ENCODE measurements at regions not wholly inside any gene's neighbourhood (a gene's known extent, or its start where the extent isn't known, plus 50 kb on each side); places are given as distances from the start of the nearest gene placed in this dataset.
A peak's percentile ranks its signal among the peaks of the same experiment; 100 is the strongest.

DNA sequence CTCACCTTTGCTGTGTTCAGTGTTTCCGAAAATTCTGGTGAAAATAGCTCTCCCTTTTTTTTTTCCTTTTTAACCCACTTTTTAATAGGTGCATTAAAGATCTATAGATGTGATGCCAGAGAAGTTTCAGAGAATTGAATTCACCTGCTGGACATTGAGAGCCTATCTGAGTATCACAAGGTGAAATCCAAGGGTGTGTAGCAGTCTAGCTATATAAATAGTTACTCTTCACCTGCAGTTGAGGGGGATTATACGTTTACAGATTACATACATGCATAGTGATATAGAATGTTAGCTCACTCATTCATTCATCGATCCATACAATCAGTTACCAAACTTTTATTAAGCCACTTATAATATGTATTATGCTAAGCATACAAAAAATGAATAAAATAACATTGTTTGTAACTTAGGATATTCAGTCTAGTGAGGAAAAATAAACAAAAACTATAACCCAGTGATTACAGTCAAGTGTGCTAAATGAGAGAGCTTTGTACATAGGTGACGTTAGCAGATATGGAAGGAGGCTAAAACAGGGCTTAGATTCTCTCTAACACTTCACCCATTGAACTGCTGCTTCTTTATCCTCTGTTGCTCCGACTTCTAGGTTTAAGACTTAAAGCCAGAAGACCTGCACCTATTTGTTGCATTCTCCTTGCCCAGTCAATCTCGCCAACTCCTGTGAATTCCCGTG lies 769.0 kb downstream of the STIM2 start:
- Mint-ChIP-seq H3K27me3 (ENCODE audit: insufficient read depth) (no peaks in the 10 kb centered on the region), H3K27ac (no peak overlapping the region), H3K36me3 (ENCODE audit: low read depth) (no peaks in the 10 kb centered on the region), H3K4me1 (ENCODE audit: low read depth) (no peaks in the 10 kb centered on the region), H3K9me3 (no peaks in the 10 kb centered on the region), H3K4me3 (no peak overlapping the region)
- intact Hi-C loops (cut with micrococcal nuclease) = no loop called here
- DNase-seq (ENCODE audit: low spot score) = no peak

DNA sequence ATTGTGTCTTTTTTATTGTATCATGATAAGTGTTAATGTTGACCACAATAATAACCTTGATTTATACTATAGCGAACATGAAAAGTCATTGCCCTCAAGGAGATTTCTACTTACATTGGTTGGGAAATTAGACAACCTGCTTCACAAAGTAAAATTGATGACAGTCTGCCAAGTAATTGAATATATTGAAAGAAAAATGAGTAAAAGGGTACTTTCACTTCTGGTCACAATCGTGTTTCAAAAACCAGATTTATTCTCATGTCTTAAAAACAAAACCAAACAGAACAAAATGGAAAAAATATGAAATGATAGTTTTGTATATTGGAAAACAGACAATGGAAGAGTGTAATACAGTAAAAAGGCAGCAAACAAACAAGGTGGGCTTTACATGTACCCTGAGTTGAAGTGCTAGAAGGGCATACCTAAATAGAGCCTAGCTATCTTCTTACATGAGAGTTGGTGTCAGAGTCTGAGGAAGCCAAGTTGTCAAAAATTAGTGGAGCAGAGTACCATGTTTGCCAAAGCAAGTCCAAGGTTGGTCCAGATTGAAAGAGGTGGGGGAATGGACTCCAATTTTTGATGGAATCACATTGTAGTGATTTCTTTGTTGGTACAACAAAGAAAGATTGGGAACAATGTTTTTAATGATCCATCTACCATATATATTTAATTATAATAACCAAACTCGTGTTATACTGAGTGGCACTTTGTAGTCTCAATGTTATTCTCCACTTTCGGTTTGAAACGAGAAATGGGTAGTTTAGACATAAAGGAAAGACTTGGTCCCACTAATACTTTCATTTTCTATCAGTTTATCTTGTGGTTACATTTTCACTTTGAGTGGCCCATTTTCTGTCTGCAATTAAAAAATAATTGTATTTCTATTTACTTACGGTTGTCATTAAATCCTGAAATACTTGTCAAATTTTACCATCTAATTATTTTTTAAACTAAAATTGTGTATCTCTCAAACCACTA lies 775.6 kb downstream of the STIM2 start:
- Mint-ChIP-seq H3K9me3 (no peaks in the 10 kb centered on the region), H3K4me1 (ENCODE audit: low read depth) (no peaks in the 10 kb centered on the region), H3K4me3 (no peak overlapping the region), H3K36me3 (ENCODE audit: low read depth) (no peaks in the 10 kb centered on the region), H3K27ac (no peak overlapping the region), H3K27me3 (ENCODE audit: insufficient read depth) (no peaks in the 10 kb centered on the region)
- intact Hi-C loops (cut with micrococcal nuclease) = no loop called here
- no peak for DNase-seq (ENCODE audit: low spot score)

DNA sequence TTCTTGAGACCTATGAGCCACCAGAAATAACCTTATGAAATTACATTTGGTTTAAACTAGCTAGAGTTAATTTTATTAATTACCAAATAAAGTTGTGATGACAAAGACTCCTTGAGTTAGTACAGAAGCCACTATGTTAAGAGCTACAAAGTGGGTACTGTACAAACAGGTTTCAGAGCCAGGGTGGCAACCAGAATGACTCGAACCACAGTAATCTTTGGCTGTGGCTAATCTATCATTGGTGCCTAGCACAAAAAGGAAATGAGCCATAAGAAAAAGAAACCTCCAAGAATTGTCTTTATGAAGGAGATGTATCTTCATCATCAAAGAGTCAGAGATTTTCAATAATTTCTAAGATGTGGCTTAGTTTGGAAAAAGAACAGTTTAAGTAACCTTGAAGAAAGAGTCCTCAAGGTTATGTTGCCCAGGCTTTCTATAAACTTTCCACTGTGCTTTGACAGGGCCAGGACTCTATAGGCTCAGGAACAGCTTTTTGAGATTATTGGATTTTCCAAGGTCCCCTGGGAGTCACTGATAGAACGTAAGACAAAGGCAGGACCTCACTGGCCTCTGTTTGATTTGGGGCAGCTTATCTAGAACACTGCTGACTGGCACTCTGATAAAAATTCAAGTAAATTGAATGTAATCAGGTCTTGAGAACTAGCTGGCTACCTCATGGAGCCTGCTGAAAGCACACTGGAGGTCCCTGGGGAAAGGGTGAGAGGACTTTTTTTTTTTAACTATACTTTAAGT lies 777.7 kb downstream of the STIM2 start:
- no peak overlapping the region for H3K4me3 Mint-ChIP-seq
- intact Hi-C loops (cut with micrococcal nuclease) = no loop called here
- H3K9me3 Mint-ChIP-seq = no peaks in the 10 kb centered on the region
- DNase-seq (ENCODE audit: low spot score) = no peak
- no peak overlapping the region for H3K27ac Mint-ChIP-seq
- no peaks in the 10 kb centered on the region for H3K4me1 Mint-ChIP-seq (ENCODE audit: low read depth)
- no peaks in the 10 kb centered on the region for H3K27me3 Mint-ChIP-seq (ENCODE audit: insufficient read depth)
- no peaks in the 10 kb centered on the region for H3K36me3 Mint-ChIP-seq (ENCODE audit: low read depth)

DNA sequence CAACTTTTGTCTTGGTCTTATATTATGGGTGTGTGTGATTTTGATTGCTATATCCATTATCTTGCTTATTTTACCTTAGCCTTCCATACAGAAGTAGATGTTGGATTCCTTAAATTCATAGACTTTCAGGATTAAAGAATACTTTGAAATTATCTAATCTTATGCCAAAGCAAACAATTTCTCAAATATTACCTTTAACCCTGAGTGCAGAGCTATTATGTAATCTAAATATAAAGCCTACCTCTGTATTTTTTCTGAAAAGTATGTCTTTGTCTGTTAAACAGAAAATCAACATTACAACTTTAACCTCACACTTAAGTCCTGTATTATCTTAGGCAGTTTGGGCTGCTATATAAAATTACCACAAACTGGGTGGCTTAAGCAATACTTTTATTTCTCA lies 782.5 kb downstream of the STIM2 start:
- Mint-ChIP-seq H3K27ac (no peak overlapping the region), H3K36me3 (ENCODE audit: low read depth) (no peaks in the 10 kb centered on the region), H3K9me3 (no peaks in the 10 kb centered on the region), H3K4me3 (no peak overlapping the region), H3K4me1 (ENCODE audit: low read depth) (no peaks in the 10 kb centered on the region), H3K27me3 (ENCODE audit: insufficient read depth) (no peaks in the 10 kb centered on the region)
- intact Hi-C loops (cut with micrococcal nuclease) = no loop called here
- DNase-seq (ENCODE audit: low spot score) = no peak

DNA sequence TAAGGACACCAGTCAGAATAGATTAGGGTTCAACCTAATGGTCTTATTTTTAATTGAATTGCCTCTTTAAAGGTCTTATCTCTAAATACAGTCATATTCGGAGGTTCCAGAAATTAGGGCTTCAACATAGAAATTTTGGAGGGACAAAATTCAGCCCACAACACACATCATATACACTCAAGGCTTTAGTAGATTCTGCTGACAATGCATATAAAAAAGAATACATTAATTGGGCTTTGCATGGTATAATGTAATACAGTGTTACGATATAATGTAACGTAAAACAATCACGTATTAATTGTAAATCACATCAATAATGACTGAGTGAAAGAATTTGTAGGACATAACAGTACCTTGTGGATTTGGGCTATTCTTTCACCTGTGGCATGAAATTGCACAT lies 787.8 kb downstream of the STIM2 start:
- Mint-ChIP-seq H3K27ac (no peak overlapping the region), H3K36me3 (ENCODE audit: low read depth) (no peaks in the 10 kb centered on the region), H3K4me1 (ENCODE audit: low read depth) (no peaks in the 10 kb centered on the region), H3K9me3 (no peaks in the 10 kb centered on the region), H3K27me3 (ENCODE audit: insufficient read depth) (no peaks in the 10 kb centered on the region), H3K4me3 (no peak overlapping the region)
- no peak for DNase-seq (ENCODE audit: low spot score)
- intact Hi-C loops (cut with micrococcal nuclease) = no loop called here

DNA sequence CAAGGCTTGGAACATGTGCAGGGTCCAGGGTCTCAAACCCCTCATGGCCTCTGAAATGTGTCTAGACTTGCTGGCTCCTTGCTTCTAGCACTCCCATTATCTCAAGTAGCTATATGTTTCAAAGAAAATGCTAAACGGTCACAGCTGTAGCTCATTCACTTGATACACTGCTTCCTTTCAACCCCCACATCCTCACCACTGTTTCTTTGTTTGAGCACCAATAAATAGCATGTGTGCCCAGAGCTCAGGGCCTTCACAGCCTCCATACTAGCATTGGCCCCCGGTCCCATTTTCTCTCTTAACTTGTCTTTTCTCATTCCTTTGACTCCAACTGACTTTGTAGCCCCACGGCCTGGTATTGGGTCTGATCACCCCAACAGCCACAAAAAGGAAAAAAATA lies 801.8 kb downstream of the STIM2 start:
- Mint-ChIP-seq H3K36me3 (ENCODE audit: low read depth) (no peaks in the 10 kb centered on the region), H3K27ac (no peak overlapping the region), H3K9me3 (no peaks in the 10 kb centered on the region), H3K4me1 (ENCODE audit: low read depth) (no peaks in the 10 kb centered on the region), H3K27me3 (ENCODE audit: insufficient read depth) (no peaks in the 10 kb centered on the region), H3K4me3 (no peak overlapping the region)
- intact Hi-C loops (cut with micrococcal nuclease) = no loop called here
- no peak for DNase-seq (ENCODE audit: low spot score)

DNA sequence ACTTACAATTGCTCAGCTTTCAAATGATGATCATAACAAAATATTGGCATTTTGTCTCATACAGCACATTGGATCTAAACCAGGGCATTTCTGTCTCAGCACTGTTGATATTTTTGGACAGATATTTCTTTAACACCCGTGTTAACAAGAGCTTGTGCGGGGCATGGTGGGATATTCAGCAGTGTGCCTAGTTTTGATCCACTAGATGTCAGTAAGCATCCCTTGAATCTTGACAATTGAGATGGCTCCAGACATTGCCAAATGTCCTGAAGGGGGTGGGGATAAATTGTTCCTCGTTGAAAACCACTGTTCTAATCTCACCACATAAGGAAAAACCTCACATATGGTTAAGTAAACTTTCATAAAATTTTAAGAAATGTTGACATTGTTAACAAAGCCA lies 806.3 kb downstream of the STIM2 start:
- H3K9me3 Mint-ChIP-seq = no peaks in the 10 kb centered on the region
- H3K36me3 Mint-ChIP-seq (ENCODE audit: low read depth) = no peaks in the 10 kb centered on the region
- H3K4me3 Mint-ChIP-seq = no peak overlapping the region
- no peak for DNase-seq (ENCODE audit: low spot score)
- no peak overlapping the region for H3K27ac Mint-ChIP-seq
- H3K27me3 Mint-ChIP-seq (ENCODE audit: insufficient read depth) = no peaks in the 10 kb centered on the region
- intact Hi-C loops (cut with micrococcal nuclease) = no loop called here
- H3K4me1 Mint-ChIP-seq (ENCODE audit: low read depth) = no peaks in the 10 kb centered on the region

DNA sequence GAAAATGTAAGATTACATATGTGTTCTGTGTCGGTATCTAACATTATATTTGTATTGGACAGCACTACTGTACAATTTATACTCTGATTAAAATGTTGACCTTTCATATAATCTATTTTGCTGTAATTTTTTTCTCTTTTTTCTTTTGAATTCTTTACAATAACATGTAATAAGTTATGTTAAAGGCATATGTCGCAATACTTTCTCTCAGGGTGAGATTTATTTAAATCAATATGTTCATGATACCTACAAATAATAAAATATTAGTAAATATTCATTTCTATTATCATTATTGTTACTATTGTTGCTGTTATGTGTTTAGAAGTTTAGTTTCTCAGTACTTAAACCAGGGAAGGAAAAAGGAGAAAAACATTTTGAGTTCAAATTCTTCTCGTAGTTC lies 807.4 kb downstream of the STIM2 start:
- Mint-ChIP-seq H3K4me1 (ENCODE audit: low read depth) (no peaks in the 10 kb centered on the region), H3K27ac (no peak overlapping the region), H3K4me3 (no peak overlapping the region), H3K36me3 (ENCODE audit: low read depth) (no peaks in the 10 kb centered on the region), H3K27me3 (ENCODE audit: insufficient read depth) (no peaks in the 10 kb centered on the region), H3K9me3 (no peaks in the 10 kb centered on the region)
- intact Hi-C loops (cut with micrococcal nuclease) = no loop called here
- no peak for DNase-seq (ENCODE audit: low spot score)

DNA sequence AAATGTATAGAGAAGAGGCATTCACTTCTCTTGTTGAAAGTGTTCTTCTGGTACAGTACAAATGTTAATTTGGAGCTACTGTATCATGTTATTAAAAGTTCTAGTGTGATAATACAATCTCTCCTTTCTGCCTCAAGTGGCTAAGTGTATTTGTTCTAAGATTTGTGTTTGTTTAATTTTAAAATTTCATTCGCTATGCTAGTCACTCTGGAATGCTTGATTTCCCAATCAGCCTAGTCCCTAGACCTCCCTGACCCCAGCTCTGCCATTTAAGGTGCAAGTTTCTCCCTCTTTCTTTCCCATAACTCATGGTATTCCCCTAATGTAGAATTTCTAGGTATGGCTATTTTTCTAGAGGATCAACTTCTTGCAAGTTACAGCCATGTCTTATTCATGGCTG lies 817.4 kb downstream of the STIM2 start:
- Mint-ChIP-seq H3K4me3 (no peak overlapping the region), H3K27ac (no peak overlapping the region), H3K27me3 (ENCODE audit: insufficient read depth) (no peaks in the 10 kb centered on the region), H3K36me3 (ENCODE audit: low read depth) (no peaks in the 10 kb centered on the region), H3K4me1 (ENCODE audit: low read depth) (no peaks in the 10 kb centered on the region), H3K9me3 (no peaks in the 10 kb centered on the region)
- intact Hi-C loops (cut with micrococcal nuclease) = no loop called here
- DNase-seq (ENCODE audit: low spot score) = no peak

DNA sequence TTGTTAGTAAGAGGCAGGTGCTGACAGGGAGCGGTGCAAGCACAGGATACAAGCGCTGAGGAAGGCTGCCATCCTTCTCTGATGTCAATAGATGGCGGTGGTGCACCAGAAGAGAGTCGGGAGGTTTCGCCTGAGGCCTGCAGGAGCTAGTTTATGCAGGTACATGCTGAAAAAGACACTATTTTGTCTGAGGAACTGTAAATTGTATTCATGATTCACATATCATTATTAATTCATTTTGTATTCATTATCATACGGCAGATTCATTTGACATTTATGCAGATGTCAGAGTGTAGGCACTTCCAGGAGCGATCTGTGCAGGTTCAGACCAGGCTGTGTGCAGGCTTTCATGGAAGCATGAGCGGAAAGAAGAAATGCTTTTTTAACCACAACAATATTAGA lies 824.0 kb downstream of the STIM2 start:
- H3K4me3 Mint-ChIP-seq = no peak overlapping the region
- peak; percentile 2 for DNase-seq (ENCODE audit: low spot score)

DNA sequence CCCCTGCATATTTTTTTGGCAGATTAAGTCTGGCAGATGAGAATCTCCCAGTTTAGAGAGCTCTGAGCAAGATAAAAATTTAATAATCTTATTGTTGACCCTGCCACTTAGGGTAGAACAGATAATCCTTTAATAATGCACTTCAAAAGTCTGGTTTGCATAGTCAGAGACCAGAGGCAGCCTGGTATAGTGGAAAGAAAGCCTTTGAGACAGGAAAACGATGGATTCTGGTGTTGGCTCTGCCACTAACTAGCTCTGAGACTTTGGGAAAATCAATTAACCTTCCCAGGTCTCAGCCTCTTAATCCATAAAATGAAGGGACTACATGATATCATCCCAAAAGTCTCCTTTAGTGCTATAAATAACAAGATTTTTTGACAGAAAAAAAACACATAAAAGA lies 824.5 kb downstream of the STIM2 start:
- Mint-ChIP-seq H3K9me3 (no peaks in the 10 kb centered on the region), H3K4me1 (ENCODE audit: low read depth) (no peaks in the 10 kb centered on the region), H3K4me3 (no peak overlapping the region), H3K36me3 (ENCODE audit: low read depth) (no peaks in the 10 kb centered on the region), H3K27ac (no peak overlapping the region), H3K27me3 (ENCODE audit: insufficient read depth) (no peaks in the 10 kb centered on the region)
- intact Hi-C loops (cut with micrococcal nuclease) = no loop called here
- no peak for DNase-seq (ENCODE audit: low spot score)

More for the DNA sequence above, 824.0 kb downstream of the STIM2 start:
- no peaks in the 10 kb centered on the region for H3K36me3 Mint-ChIP-seq (ENCODE audit: low read depth)
- no peaks in the 10 kb centered on the region for H3K27me3 Mint-ChIP-seq (ENCODE audit: insufficient read depth)
- intact Hi-C loops (cut with micrococcal nuclease) = no loop called here
- H3K9me3 Mint-ChIP-seq = no peaks in the 10 kb centered on the region
- no peak overlapping the region for H3K27ac Mint-ChIP-seq
- H3K4me1 Mint-ChIP-seq (ENCODE audit: low read depth) = no peaks in the 10 kb centered on the region

DNA sequence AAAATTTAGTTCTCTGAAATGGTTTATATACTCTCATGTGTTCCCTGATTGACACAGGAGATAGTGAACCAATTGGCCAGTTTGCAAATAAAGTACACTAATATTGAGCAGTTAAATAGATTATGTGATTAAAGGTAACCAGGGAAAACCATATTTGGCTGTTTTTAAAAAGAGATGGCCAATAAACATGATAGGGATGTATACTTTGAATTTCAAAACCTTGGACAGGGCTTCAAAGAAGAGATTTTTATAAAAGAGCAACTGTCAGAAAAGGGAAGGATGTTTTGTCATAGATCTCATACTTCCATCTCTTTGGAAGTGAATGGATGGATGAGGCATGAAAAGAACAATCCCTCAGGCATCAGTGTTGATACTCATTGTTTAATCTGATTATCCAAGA lies 825.3 kb downstream of the STIM2 start:
- no peaks in the 10 kb centered on the region for H3K9me3 Mint-ChIP-seq
- no peaks in the 10 kb centered on the region for H3K4me1 Mint-ChIP-seq (ENCODE audit: low read depth)
- intact Hi-C loops (cut with micrococcal nuclease) = no loop called here
- H3K4me3 Mint-ChIP-seq = no peak overlapping the region
- H3K27me3 Mint-ChIP-seq (ENCODE audit: insufficient read depth) = no peaks in the 10 kb centered on the region
- no peaks in the 10 kb centered on the region for H3K36me3 Mint-ChIP-seq (ENCODE audit: low read depth)
- DNase-seq (ENCODE audit: low spot score) = no peak
- H3K27ac Mint-ChIP-seq = no peak overlapping the region

DNA sequence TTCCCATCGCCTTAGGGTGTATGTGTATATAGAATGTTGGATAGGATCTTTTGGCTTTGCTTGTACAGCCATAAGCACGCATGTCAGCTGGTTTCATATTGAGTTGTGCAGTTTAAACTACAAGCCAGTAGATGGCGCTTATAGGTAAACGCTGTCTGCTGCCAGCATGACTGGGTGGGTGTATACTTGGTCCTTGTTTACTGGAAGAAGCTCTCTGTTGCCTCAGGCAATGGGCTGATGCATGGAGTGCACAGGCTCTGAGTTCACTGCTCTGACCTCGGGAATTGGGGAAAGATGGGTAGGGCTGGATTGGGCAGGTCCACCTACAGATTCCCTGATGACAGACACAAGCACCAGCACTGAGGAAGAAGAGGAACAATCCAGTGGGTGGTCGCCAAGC lies 831.5 kb downstream of the STIM2 start:
- no peak overlapping the region for H3K27ac Mint-ChIP-seq
- no peaks in the 10 kb centered on the region for H3K9me3 Mint-ChIP-seq
- intact Hi-C loops (cut with micrococcal nuclease) = no loop called here
- no peak overlapping the region for H3K4me3 Mint-ChIP-seq
- H3K27me3 Mint-ChIP-seq (ENCODE audit: insufficient read depth) = no peaks in the 10 kb centered on the region
- H3K4me1 Mint-ChIP-seq (ENCODE audit: low read depth) = no peaks in the 10 kb centered on the region
- H3K36me3 Mint-ChIP-seq (ENCODE audit: low read depth) = no peaks in the 10 kb centered on the region
- no peak for DNase-seq (ENCODE audit: low spot score)
